GM10266 (cell line): ENCODE measurements at regions not wholly inside any gene's neighbourhood (a gene's known extent, or its start where the extent isn't known, plus 50 kb on each side); places are given as distances from the start of the nearest gene placed in this dataset.

Experiments used
- DNase-seq: peaks from one replicate; pipeline ENCODE4 v3.0.0; 2012; ENCODE audit errors: extremely low spot score
- CTCF ChIP-seq: IDR thresholded peaks from 2 replicates; pipeline ENCODE4 v1.5.1; 2012; ENCODE audit warnings: mild to moderate bottlenecking, low read depth; ENCODE audit not compliant: control insufficient read depth, insufficient read depth; ENCODE audit errors: missing control alignments

- TF ChIP-seq CTCF: no peak
These were observed 64.6 kb upstream of the DOCK1 start for GRCh38 chr10:126840576-126841135.

GRCh38 chr10:126841341-126841895 lies 63.8 kb upstream of the DOCK1 start:
- no peak for DNase-seq
- no peak for TF ChIP-seq CTCF

More at GRCh38 chr10:126840576-126841135, 64.6 kb upstream of the DOCK1 start:
- DNase-seq: no peak

- no peak for TF ChIP-seq CTCF
These were observed 62.9 kb upstream of the DOCK1 start for GRCh38 chr10:126842356-126842755.

GRCh38 chr10:126842836-126843235 lies 62.4 kb upstream of the DOCK1 start:
- TF ChIP-seq CTCF: no peak
- no peak for DNase-seq

More at GRCh38 chr10:126842356-126842755, 62.9 kb upstream of the DOCK1 start:
- DNase-seq: no peak

GRCh38 chr10:126843299-126843934 lies 61.8 kb upstream of the DOCK1 start:
- no peak for DNase-seq
- TF ChIP-seq CTCF: no peak

- no peak for DNase-seq
- TF ChIP-seq CTCF: no peak
These were observed 60.8 kb upstream of the DOCK1 start for GRCh38 chr10:126844406-126844805.

GRCh38 chr10:126846469-126846868 lies 58.8 kb upstream of the DOCK1 start:
- TF ChIP-seq CTCF: no peak
- no peak for DNase-seq
